SK-MEL-5 (cell line): ENCODE measurements at regions not wholly inside any gene's neighbourhood (a gene's known extent, or its start where the extent isn't known, plus 50 kb on each side); places are given as distances from the start of the nearest gene placed in this dataset.

Source experiments
- small RNA-seq, 2 experiments: library from RNA; depleted of rRNA; stranded (forward); fragments of <200 nt; gene quantifications; one replicate each; pipeline ENCODE3, GENCODE V24; 2014

Small RNA genes in the stretch of these regions (small RNA-seq; reads per million reads assigned to genes)
- 0 reads per million in 2 experiments for gene RN7SL776P
